Renal pelvis (tissue), 1 donor: ENCODE measurements at regions not wholly inside any gene's neighbourhood (a gene's known extent, or its start where the extent isn't known, plus 50 kb on each side); places are given as distances from the start of the nearest gene placed in this dataset.

Source experiments
- DNase-seq: peaks from one replicate; pipeline ENCODE4 v3.0.0-alpha.2; 2013

DNA sequence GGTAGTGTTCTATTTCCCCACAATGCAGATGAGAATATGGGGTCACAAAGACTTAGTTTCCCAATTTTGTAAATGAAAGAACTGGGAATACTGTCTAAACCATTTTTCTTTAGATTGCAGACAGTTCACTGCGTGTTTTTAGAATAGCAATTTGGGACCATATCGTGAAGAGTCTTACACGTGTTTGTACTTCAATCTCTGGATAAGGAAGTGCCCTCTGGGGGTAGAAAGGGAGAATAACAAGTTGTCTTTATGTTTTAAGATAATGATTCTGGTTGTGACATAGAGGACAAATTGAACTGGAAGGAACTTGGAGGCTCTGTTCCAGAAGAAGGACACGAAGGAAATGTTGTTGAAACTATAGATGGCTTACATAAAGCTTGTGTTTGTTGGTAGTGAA lies 457.7 kb downstream of the CBLN2 start:
- peak; percentile 12 for DNase-seq

DNA sequence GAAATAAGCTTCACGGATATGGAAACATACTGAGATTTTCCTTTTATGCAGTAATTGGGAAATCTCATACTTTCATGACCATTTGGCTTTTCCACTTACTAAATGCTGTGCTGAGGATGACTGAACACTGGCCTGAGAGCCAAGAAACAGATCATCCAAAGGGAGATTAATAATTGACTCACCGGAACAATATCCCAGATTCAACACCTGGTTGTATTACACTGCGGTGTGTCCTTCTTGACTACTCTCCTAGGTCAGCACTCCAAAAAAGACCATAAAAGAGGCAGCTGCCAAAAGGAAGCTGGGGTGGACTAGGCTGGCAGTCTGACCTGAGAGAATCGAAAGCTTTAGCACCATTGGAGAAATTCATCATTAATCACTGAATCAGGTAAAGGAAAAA lies 469.1 kb downstream of the CBLN2 start:
- no peak for DNase-seq

DNA sequence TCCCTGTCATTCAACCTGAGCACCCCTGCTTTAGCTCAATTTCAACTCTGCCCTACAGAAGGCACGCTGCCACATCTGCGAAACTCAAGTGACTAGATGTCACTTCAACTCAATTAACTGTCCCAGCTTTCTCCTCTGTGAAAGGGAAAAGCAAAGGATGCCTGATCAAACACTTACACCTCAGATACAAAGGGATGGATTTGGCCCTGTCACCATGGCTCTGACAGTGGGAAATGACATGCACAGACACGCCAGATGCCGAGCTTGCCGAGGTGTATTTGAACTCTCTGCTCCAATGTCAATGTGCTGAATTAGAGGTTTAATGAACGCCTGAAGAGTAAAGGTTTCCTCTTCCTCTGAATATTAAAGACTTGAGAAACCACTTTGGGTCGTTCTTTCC lies 481.1 kb downstream of the CBLN2 start:
- no peak for DNase-seq

DNA sequence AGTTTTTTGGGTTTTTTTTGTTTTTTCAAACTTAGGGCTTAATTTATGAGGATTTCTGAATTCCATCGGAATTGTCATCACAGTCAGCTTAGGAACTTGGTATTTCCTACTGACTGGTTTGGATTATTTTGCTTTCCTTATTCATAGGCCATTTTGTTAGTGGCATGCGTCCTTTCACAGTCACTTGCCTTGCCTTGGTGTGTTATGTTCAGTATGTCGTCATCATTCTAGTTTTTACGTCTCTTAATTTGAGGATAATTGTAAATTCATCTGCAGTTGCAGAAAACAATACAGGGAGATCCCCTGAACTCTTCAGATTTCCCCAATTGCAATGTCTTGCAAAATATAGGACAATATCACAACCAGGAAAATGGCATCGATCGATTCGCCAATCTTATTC lies 485.3 kb downstream of the CBLN2 start:
- DNase-seq, result no peak

DNA sequence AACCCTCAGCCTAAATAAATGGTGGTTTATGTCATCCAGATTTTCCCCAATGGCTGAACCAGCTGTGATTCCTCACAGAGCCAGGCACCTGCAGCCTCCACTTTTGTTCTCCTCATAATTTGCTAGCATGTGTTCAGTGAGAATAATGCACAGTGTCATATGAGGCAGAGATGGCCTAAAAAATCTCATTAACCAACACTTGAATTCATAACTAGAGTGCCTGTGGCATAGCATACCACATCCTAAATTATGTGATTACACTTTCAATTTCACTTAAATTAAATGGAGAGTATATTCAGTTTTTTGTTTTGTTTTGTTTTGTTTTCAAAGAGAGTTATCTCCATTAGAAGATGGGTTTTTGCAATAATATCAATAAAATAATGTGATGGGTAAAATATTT lies 488.0 kb downstream of the CBLN2 start:
- no peak for DNase-seq

DNA sequence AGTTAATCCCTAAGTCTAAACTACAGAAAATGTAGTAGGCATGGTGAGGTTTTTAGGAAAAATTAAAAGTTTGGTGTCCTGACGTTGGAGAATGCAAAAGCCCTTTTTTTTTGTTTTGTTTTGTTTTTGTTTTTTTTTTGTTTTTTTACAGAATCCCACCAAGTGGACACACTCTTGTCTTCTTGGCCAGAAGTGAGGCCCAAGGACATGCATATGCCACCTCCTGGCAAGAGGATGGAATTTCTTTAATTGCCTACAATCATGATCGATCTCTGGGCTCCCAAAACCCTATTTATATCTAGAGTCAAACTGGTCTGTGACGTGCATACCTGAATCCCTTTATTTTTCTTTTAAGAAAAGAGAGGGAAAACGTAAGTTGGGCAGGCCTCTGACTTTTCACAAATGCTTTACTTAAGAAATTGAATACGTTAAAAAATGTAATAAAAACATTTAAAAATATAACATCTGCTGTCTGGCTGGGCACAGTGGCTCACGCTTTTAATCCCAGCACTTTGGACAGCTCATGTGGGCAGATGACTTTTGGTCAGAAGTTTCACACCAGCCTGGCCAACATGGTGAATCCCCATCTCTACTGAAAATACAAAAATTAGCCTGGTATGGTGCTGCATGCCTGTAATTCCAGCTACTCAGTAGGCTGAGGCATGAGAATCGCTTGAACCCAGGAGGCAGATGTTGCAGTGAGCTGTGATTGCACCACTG lies 502.7 kb downstream of the CBLN2 start:
- no peak for DNase-seq

DNA sequence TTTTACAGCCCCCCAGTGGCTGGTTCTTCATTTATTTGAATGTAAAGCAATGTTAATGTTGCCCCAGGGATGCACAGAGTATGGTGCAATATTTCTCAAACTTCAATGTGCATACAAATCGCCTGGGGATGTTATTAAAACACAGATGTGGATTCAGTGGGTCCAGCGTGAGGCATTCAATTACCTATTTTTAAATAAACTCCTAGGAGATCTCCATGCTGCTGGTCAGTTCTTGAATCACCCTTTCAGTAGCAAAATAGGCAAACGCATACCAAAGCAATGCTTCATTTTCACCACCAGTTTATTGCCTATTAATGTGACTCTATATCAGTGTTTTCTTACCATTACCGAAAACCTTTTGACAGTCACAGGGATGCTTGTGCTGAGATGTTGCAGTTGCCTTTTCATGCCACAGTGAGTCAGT lies 530.7 kb downstream of the CBLN2 start:
- no peak for DNase-seq

DNA sequence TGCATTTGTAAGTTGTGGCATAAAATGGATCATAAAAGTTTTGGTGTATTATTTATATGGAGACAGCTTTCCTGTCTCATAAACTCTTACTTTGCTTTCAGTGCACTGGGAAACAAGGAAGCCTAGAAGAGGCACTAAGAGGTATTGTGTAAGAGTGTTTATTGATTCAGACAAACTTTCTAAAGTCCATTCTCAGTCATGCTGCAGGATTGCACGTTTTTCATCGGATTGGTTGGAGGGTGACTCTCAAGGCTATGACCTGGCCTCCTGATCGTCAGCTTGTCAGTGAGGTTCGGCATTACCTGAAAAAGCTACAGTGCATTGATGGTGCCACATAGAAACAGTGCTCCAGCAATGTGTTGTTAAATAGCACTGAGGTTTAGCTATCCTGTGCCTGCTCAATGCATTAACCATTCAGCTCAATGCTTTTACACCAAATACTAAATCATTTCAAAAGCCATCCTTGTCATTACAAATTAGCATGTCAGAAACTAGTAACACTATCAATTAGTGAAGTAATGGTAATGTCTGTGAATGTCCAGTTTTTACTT lies 545.5 kb downstream of the CBLN2 start:
- DNase-seq, result no peak

DNA sequence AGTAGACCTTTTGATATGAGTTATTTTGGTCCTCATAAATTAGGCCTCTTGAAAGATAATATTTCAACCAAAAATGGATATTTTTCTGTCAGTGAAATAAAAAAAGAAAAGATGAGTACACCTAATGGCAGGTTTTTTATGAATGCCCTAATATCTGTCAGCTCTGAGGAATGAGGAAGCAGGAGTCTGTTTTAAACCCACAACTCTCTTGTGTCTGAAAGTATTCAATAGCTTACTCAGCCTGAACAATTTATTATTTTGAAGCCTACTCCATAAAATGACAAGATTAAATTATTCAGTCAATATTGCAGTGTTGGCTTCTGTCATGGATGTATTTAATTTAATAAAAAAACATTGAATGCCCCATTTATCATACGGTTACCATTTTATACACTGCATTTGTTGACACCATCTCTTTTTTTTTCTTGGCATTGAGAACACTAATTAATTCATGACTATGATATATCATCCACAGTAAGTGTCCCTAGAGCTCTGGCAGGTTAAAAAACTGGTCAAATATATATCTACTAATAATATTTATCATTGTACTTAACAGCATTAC lies 548.2 kb downstream of the CBLN2 start:
- DNase-seq, result no peak

DNA sequence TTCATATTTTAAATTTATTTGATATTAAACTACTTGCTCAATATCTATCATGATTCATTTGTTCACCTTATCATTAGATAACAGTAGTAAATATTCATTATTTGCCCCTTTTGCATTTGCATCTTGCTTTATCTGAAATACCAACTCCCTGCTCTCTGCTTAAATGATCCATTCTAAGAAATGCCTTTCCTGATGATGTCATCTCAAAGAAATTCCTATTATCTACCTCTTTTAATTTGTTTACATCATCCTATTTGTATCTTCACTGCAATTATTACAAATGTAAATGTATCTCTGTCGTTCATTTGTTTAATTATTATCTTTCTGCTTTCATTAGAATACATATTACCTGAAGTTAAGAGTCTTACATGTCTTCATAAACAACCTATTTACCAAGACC lies 549.9 kb downstream of the CBLN2 start:
- no peak for DNase-seq

DNA sequence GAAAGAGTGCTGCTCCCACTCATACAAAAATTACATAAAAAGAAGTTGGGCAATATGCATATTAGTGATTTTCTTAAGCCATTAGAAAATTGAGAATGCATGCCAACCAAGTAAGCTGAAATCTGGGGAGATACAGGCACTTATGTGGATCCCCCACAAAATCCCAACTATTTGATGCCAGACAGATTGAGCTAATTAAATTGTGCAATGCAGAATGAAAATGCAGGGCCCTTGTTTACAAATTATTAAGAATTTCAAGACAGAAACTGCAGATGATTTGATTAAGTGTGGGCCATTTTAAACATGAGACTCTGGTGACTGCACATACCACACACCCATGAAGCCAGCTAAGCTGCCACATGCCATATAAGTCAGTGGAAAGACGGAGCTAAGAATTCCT lies 554.5 kb downstream of the CBLN2 start:
- no peak for DNase-seq

DNA sequence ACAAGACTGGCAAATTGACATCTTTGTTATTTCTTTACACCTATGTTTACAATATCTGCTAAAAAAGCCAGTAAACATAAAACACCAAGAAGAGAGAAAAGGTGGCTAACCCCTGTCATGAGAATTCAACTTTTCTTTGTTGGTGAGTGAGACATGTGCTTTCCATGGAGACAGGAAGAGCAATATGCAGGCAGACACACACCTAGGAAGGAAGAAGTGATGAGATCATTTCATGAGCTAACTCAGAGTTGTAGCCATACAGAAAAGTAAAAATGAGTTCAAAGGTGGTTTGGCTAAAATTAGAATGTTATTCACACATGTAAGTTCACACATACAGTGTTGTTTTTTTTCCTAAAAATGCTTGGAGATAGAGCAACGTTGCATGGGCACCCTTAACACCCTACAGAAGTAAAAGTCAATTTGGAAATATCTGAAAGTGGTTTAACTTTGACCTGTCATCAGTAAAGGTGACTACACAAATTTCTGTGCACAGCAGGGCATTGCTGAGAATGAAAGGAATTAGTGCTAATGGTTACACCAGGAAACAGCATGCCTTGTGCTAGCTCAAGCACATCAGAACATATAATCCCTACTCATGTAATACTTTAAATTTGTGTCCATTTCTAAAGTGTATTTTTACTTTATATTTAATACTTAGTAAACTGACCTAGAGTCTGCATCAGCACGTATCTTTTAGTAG lies 557.6 kb downstream of the CBLN2 start:
- no peak for DNase-seq

DNA sequence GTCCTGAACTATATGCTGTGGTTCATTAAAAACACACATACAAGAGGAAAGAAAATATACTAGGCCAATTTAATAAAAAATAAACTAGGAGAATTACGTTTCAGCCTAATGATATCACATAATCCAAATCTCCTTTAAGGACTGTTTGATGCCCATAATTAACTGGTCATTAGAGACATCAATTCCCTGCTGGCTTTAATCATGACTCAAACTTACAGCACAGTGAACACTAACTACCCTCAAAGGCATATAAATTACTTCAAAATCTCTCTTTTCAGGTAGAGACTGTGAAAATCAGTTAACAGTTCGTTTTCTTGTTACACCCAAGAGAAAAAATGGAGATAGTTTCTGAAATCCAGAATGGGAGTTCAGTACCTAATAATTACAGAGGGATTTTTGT lies 567.4 kb downstream of the CBLN2 start:
- DNase-seq, result no peak

DNA sequence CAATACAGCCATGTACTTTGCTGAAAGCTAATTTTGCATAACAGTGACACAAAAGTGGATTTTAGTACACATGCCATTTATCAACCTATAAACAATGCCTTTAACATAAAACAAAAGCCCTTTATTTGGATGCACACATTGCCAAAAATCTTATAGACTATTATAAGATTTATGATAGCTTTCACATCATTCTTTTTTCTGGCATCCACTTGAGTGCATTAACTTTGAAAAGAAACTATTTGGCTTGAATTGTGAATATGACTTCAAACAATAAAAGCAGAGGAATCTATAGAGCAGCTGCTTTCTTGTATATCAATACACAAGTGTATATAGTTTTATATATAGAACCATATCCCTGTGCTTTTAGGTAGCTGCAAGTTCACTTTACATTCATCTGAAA lies 577.4 kb downstream of the CBLN2 start:
- DNase-seq, result no peak

DNA sequence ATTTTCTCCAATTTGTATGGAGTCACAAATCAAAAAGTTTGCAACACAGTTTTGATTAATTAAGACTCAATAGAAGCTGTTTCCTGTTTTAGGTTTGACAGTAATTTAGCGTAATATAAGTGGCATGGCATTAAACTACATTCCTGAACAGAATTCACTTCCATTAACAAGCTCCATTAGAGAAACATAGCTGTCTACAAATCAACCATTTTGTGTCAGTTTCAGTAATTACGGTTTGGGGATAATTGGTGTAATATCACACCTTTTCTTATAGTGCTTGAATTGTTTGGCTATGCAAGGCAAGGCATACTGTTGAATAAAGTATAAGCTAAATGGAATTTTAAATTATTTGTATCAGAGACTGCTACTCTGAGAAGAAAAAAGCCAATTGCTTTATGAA lies 585.5 kb downstream of the CBLN2 start:
- DNase-seq, result no peak

DNA sequence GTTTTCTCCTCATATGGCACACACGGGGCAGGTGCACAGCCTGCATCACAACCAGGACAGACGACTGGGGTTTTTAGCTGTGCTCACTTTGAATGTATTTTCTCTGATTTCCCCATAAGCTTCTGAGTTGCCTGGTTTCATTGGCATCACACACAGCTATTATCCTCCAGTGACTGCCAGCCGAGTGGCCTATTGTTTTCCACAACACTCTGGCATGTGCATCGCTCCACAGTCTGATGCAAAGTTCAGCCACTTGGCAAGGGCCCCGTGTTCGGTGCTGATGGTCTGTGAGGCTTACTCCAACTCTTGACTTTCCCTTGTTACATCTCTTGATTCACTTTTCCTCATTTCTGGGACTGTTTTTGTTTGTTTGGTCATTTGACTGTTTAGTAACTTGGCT lies 593.1 kb downstream of the CBLN2 start:
- no peak for DNase-seq

DNA sequence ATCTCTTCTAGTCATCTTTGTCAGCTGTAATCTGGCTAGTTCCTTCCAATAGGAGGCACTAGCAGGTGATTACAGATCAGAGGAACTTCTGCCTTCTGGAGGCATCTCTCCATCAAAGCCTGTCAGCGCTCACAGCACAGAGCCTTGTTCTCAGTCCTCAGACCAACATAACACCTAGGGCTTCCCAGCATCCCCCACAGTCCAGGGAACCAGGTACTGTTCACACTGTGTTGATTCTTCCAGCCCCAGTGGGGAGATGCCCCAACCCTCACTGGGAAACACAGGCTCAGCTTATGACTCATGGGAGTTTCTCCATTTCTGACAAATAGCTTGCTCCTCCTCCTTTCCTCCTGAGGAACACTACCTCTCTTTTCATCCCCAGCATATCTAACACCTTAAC lies 601.7 kb downstream of the CBLN2 start:
- DNase-seq, result no peak

DNA sequence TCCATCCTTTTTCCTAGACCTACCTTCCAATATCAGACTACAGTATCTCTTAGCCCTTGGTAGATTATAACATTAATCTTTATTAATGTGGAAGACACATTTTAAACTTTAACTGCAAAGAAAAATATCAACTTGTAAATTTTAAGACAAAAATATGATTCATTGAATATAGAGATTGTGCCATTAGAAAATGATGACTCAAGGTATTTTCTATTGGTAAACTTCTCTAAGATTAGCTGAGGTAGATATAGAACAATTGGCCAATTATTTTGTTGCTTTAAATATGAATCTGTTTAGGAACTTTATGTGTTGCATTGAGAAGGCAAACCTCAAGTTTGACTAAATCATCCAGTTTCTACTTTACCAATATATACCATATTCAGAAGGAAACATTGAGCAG lies 604.7 kb downstream of the CBLN2 start:
- DNase-seq, result no peak

DNA sequence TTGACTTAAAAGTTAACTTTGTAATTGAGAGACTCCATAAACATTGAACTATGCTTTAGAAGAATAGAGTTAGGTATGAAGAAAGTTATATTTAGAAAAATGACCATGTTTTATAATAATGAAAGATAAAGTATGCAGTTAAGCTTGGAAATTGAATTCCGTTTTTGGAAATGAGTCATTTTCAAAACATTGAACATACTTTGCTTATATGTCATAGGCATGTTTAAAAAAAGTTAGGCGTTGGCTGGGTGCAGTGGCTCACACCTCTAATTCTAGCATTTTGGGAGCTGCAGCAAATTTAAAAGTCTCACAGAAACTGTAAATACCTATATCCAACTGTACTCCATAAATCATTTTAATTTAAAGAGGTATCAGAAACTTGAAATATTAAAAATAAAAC lies 607.4 kb downstream of the CBLN2 start:
- DNase-seq, result no peak

DNA sequence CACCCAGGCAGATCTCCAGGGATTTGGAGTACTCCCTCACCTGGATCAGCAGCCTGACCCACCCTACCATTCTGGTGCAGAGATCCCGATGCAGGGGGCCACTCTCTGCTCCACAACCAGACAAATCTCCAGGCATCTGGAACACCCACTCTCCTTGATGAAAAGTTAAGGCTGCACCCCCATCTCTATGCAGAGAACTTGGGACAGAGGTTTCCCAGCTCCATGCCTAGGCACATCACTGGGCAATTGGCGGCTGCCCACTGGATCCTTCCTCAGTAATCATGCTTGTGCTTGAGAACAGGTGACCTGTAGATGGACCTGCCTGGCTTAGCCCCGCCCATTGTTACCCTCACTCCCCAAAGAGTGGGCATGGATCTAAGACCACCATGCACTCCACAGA lies 624.9 kb downstream of the CBLN2 start:
- no peak for DNase-seq

DNA sequence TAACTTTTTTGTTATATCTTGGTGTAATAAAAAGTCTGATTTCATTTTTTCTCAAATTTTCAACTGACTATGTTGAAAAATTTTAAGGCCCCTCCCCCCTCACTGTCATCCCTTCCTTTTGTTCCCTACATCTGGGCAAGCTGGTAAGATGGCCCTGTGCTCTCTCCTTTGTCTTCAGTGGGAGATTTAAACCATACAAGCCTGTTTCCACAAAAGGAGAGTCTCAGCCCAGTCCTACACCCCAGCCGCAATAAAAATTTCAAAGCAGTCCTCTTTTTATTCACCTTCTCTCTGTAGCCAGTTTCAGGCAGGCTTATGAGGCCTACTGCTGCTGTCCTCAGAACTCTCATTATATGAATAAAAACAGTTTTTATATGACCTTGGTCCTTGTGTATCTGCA lies 630.5 kb downstream of the CBLN2 start:
- DNase-seq, result no peak

DNA sequence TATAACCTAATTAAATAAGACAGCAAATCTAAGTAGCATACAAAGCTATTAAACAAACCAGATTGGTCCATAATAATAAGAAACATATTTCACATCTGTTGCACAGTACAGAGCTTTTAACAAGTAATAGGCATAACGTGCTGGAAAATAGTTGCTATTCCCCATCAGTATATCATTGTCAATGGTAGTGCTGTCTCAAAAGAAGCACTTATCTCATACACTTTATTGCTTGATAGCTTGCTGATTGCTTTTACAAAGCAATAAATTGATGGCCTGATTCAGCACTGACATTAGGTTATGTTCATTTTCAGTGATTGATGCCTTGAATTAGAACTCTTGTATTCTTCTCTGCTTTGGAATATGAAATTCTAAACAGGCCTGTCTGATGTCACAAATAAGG lies 641.7 kb downstream of the CBLN2 start:
- DNase-seq, result peak; percentile 26

DNA sequence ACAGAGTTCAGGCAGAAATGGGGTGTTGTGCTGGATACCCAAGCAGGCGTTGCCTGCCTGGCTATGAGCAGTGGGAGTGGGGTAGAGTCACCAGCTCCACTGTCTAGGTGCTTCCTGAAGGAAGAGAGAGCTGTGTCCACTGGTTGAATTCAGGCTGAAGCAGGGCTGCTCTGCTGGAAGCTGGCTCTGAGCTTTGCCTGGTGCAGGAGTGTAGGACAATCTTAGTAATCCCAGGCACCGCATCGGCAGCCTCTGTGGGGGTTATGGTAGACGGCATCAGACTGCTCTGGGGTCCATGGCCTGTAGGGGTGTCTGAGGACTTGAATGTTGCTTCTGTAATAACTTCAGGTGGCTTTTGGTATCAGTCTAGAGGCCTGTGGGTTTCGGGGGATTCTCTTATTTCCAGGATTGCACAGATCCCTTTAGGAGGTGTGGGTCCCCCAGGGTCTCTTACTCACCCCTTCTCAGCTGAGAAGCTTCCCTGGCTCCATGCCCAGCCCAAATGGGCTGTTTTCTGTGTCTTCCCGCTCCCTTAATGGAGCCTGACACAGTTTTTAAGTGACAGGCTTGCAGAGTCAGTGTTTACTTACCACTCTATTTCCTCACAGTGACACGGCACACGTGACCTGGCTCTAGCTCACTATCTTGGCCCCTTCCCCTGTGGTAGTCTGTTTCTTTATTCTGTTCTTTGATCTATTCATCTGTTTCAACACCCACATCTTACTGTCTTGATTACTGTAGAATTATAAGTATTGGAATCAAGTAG lies 644.3 kb downstream of the CBLN2 start:
- no peak for DNase-seq
